ENCODE measurements at regions not wholly inside any gene's neighbourhood (a gene's known extent, or its start where the extent isn't known, plus 50 kb on each side); places are given as distances from the start of the nearest gene placed in this dataset.
"Not testable (repeated sequence)": the region's sequence is repeated elsewhere in the genome, so short reads cannot be mapped to it uniquely, and the experiment has no call there.

DNA sequence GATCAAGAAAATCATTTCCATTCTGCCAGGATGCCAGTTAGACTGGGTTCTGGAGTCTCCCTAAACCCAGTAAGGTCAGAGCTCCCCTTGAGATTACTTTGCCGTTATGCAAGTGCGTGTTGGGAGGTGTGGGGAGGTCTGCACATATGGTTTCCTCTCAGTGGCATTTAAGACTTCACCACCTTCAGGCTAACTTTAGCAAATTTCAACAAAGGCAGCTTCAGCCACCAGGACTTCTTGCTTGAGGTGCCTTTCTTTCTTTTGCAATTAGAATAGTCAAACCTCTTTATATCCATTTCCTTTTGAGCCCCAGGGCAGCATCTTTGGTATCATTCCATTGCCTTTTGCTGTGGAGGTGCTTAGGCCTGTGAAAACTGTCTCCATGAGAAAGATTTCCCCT, 117.2 kb upstream of the CCND2 start:
- DNase-seq (ENCODE audit: low spot score): no peak

DNA sequence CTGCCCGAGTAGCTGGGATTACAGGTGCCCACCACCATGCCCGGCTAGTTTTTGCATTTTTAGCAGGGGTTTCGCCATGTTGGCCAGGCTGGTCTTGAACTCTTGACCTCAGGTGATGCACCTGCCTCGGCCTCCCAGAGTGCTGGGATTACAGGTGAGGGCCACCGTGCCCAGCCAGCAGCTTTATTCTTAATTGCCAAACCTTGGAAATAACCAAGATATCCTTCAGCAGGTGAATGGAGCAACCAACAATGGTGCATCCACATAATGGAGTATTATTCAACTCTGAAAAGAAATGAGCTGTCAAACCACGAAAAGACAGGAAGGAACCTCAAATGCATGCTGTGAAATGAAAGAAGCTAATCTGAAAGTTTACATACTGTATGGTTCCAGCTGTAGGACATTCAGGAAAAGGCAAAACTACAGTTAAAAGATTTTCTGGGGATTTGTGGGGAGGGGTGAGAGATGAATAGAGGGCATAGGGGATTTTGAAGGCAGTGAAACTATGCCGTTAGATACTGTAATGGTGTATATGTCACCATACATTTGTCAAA, 118.8 kb upstream of the CCND2 start:
- no peak for DNase-seq (ENCODE audit: low spot score)

DNA sequence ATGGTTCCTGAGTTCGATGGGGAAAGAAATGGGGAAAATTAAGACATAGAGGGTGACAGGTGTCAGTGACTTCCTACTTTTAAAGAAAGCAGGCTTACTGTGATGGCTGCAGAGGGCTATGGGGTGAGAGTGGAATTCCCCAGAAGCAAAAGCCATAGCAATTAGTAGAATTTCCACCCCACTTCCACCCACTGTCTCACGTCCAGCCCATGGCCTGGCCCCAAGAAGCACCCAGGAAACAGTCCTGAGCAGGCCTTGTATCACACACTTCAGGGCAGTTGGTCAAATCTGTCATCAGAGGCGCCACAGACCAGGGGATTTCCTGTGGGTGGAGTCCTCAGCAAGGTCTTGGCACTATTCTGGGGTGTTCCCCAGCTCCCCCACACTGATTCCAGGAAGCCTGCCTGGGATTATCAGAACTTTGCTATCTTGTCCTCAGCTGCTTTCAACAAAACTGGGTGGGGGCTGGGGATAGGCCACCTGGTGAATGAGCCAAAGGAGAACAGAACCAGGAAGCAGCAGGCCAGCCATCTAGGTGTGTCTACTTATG, 120.1 kb upstream of the CCND2 start:
- no peak for DNase-seq (ENCODE audit: low spot score)

DNA sequence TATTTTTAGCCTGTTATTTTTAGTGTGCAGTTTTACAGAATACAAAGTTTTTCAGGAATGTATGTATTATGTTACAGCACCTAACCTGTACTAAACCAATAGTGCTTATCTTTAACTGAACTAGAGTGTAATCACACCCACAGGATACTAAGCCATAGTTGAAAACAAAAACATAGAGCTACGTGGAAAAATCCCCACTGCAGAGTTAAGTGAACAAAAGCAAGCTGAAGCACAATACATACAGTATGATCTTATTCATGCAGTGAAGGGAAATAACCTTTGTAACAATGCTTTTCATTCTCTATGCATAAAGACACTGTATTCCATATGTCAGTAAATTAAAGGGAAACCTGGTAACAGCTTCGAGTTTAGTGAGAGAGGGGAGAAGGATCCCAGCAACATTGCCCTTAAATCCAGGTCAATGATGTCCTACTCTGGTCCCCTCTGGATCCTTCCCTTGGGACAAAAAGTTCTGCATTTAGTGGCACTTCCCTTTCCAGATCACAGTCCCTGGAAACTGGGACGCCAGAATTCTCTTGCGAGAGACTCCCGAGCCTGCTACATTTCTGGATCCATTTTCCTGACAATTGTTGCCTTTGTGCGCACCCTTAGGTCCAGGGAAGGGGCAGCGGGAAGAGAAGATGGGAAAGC, 121.3 kb upstream of the CCND2 start:
- DNase-seq (ENCODE audit: low spot score): no peak

DNA sequence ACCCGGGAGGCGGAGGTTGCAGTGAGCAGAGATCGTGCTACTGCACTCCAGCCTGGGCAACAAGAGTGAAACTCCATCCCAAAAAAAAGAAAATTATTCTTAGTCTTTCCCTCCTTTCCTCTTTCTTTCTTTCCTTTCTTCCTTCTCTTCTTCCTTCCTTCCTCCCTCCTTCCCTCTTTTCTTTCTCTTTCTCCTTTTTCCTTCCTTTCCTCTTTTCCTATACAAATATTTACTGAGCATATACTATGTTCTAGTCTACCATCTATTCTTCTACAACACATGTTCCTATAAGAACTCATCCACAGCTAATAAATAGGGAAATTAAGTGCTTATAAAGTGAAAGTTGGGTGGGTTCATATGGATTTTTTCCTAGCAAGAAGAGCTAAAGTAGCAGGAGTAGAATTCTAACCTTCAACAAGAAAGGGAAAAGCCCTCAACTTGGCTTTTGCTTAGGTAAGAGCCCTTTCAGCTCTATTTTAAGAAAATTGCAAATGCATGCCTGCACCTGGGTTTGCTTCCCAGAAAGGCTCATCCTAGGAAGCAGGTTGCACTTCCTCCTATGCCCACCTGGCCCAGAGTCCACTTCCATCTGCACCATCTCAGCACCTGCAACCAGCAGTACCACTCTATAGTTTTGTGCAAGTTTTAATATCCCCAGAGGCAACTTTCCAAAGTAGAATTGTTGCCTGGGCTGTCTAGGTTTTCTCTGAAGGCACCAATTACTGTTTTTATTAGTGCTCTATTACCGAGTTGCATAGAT, 122.0 kb upstream of the CCND2 start:
- DNase-seq (ENCODE audit: low spot score): no peak

- DNase-seq (ENCODE audit: low spot score): not testable (repeated sequence)
Measured at GRCh38 chr12:4150355-4150754, 123.2 kb upstream of the CCND2 start.

GRCh38 chr12:4148418-4149056, 125.0 kb upstream of the CCND2 start:
- peak; percentile 67 for DNase-seq (ENCODE audit: low spot score)

GRCh38 chr12:4147031-4147481, 126.5 kb upstream of the CCND2 start:
- DNase-seq (ENCODE audit: low spot score): no peak

DNA sequence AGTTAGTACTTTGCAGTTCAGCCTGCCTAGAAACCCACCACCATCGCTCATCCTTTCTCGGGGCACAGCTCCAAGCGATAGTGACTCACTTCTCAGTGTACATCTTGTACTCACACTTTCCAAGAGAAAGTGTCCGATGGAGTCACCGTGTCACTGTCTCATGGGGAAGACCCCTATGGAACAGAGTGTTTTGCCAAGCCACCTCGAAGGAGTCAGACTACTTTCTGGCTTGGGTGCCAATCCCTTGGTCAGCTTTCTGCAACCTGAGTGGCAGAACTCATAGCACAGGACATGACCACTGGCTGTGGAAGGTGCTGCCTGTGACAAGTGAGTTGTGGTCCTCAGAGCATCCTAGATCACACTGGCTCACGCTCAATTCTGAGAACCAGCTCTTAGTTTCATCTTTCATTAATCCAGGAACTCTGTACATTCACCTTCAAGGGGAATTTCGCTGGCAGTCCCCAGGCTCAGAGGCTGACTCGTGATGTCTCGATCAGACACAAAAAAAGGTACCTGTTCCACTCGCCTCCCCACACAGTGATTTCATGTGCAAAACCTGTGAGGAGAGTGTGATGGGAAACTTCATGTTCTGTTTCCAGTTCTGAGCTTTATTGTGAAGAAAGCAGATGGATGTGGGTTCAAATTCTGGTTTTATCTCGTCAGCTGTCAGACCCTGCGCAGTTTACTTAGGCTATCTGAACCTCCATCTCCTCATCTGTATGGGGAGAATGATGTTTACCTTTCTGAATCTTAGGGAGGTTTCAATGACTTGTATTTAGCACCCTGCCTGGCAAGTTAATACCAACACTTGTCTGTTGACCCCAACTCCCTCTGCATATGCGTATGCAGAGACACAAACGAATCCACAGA, 127.3 kb upstream of the CCND2 start:
- no peak for DNase-seq (ENCODE audit: low spot score)

DNA sequence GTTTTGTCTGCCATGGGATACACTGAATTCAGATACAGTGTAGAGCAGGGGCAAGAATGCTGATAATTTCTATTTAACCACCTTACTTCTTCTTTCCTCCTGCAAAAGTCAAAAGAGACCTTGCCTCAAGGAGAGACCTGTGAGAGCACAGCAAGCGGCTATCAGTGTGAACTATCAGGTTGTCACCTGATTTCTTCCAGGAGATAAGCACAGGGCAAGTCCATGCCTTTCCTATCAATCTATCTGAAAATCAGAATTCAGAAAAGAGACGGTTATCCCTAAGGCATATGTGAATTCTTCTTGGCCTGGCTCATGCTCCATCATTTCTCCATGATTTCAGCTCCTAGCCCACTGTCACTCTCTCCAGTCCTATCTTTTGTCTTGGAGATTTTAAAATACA, 128.9 kb upstream of the CCND2 start:
- no peak for DNase-seq (ENCODE audit: low spot score)

- peak; percentile 39 for DNase-seq (ENCODE audit: low spot score)
Measured at GRCh38 chr12:4143896-4144295, 129.7 kb upstream of the CCND2 start.

GRCh38 chr12:4141348-4142270, 132.0 kb upstream of the CCND2 start:
- DNase-seq (ENCODE audit: low spot score): no peak

DNA sequence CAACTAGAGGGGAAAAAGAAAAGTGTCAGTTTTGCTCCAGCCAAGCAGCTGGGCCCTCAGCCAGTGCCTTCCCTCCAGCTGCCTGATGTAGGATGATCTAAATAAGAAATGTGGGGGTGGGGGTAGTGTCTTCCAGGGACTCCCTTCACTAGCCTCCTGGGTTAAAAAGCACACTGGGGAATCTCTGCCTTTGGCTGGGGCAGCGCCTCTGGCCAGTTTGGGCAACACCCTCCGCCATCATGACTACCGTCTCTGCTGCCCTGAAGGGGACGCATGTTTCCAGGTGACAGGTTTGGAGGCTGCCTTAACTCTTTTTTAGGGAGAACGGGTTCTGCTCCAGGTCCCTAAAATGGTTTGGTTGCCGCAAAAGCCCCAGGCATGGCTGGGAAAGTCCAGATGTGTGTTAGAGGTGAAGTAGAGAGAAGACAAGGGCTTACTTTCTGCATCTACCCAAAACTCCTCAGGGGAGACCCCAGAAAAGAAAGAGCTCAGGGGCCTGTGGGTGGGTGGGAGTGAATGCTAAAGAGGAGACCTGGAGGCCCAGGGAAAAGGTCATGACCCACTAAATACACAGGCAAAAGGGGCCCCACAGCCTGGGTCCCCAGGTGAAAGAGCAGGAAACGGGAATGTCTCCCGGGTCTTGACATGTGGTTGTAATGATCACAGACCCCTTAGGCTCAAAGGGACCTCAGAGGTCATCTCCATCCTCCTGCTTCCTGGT, 132.8 kb upstream of the CCND2 start:
- no peak for DNase-seq (ENCODE audit: low spot score)

DNA sequence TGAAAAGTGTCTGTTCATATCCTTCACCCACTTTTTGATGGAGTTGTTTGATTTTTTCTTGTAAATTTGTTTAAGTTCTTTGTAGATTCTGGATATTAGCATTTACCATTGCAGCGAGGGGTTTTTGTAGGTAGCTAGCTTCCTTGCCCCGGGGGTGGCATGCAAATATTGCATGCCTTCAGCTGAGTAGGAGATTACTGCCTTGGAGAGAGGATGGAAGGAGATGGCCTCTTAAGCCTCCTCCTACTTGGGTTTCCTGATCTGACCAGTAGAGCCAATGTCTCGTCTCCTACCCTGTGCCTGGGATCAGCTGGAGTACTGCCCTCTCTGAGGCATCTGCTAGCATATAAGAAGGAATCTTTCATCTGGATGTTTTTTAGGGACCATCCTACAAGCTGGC, 134.4 kb upstream of the CCND2 start:
- DNase-seq (ENCODE audit: low spot score): no peak

DNA sequence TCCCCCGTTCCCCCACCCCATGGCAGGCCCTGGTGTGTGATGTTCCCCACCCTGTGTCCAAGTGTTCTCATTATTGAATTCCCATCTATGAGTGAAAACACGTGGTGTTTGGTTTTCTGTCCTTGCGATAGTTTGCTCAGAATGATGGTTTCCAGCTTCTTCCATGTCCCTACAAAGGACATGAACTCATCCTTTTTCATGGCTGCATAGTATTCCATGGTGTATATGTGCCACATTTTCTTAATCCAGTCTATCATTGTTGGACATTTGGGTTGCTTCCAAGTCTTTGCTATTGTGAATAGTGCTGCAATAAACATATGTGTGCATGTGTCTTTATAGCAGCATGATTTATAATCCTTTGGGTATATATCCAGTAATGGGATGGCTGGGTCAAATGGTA, 135.0 kb upstream of the CCND2 start:
- DNase-seq (ENCODE audit: low spot score): not testable (repeated sequence)

DNA sequence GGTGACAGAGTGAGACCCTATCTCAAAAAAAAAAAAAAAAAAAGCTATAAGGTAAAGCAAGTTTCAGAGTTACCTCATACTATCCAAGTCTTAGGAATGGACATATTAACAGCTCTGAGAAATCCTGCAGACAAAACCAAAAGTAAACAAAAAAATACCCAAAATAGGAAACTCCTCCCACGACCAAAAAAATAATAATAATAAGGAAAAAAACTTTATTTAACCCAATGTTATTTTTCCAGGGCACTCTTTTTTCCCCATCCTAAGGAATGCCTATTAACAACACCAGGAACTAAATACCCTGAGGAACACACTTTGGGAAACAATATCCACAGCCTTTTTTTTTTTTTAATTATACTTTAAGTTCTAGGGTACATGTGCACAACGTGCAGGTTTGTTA, 135.5 kb upstream of the CCND2 start:
- DNase-seq (ENCODE audit: low spot score): no peak

DNA sequence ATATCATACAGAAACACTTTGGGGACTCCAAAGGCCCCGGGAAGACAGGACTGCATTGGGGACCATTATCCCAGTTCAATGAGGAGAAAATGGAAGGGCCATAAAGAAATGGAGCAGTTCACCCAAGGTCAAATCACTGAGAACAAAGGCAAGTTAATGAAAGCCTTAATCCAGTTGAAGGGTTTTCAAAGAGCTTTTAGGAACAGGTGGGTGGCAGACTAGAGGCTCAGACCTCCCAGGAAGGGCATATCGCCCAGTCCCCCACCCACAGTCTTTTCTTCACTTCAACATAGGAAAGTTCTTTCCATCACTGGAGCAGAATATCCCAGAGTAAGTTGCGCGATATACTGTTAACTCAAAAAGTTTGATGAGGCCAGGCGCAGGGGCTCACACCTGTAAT, 136.1 kb upstream of the CCND2 start:
- no peak for DNase-seq (ENCODE audit: low spot score)

DNA sequence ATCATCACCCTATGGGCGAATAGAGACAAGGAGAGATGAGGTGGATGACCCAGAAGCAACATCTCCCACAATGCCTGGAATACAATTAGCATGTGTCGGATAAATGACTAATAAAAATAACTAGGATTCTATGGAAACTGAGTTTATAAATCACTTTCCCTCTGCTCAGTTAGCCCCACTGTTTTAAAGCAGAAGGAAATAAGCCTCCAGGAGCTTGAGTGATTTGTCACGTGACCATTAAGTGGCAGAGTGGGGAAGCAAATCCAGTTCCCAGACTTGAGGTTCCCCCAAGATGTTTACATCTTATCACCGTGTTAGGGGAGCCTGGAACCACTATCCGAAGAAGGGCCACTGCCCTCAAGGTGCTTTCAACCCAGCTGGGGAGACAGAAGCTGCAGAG, 136.5 kb upstream of the CCND2 start:
- DNase-seq (ENCODE audit: low spot score): no peak

GRCh38 chr12:4135919-4136605, 137.5 kb upstream of the CCND2 start:
- DNase-seq (ENCODE audit: low spot score): no peak

Data from NAMALWA (cell line).